BE2C (cell line): ENCODE measurements at regions not wholly inside any gene's neighbourhood (a gene's known extent, or its start where the extent isn't known, plus 50 kb on each side); places are given as distances from the start of the nearest gene placed in this dataset.

Experiments
- DNase-seq: peaks from one replicate; pipeline ENCODE4 v3.0.0-alpha.2; 2020
- H3K27me3 ChIP-seq: fragments of 250-450 bp; sonication (Bioruptor Pico); 2 replicates; pipeline ENCODE4 v1.5.1; 2020; ENCODE audit warnings: mild to moderate bottlenecking
- H3K36me3 ChIP-seq: fragments of 250-450 bp; sonication (Bioruptor Pico); 2 replicates; pipeline ENCODE4 v1.5.1; 2020; ENCODE audit warnings: mild to moderate bottlenecking
- H3K4me1 ChIP-seq: fragments of 250-450 bp; sonication (Bioruptor Pico); 2 replicates; pipeline ENCODE4 v1.5.1; 2020
- H3K4me3 ChIP-seq: 2 replicates; pipeline ENCODE4 v1.5.1; 2011; ENCODE audit warnings: low read depth, low read length
- H3K9me3 ChIP-seq: fragments of 250-450 bp; sonication (Bioruptor Pico); 2 replicates; pipeline ENCODE4 v1.5.1; 2020
- TF ChIP-seq, protein P1 (sequence below): IDR thresholded peaks from 2 replicates; pipeline ENCODE4 v1.5.1; 2012; ENCODE audit warnings: mild to moderate bottlenecking, low read depth, low read length

DNA sequence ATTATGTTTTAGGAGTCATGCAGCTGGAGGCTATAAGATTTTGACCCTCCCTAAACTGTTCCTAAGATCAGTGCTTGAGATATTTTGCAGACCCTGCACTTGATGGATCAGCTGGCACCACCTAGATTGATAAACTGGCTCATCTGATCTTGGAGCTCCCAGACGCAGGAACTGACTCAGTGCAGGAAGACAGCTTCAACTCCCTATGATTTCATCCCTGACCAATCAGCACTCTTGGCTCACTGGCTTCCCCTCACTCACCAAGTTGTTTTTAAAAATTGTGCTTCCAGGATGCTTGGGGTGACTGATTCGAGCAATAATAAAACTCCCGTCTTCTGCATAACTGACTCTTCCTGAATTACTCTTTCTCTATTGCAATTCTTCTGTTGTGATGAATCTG lies 637.5 kb upstream of the FAT3 start:
- no peak overlapping the region for H3K4me3 ChIP-seq
- H3K4me1 ChIP-seq = 0 out of 2 replicates have a peak, but pooled peaks cover 4% of the 10 kb centered on the region
- TF ChIP-seq, protein P1, sequence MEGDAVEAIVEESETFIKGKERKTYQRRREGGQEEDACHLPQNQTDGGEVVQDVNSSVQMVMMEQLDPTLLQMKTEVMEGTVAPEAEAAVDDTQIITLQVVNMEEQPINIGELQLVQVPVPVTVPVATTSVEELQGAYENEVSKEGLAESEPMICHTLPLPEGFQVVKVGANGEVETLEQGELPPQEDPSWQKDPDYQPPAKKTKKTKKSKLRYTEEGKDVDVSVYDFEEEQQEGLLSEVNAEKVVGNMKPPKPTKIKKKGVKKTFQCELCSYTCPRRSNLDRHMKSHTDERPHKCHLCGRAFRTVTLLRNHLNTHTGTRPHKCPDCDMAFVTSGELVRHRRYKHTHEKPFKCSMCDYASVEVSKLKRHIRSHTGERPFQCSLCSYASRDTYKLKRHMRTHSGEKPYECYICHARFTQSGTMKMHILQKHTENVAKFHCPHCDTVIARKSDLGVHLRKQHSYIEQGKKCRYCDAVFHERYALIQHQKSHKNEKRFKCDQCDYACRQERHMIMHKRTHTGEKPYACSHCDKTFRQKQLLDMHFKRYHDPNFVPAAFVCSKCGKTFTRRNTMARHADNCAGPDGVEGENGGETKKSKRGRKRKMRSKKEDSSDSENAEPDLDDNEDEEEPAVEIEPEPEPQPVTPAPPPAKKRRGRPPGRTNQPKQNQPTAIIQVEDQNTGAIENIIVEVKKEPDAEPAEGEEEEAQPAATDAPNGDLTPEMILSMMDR = no peak
- H3K36me3 ChIP-seq = no peaks in the 10 kb centered on the region
- H3K9me3 ChIP-seq = no peaks in the 10 kb centered on the region
- DNase-seq = peak; percentile 23
- no peaks in the 10 kb centered on the region for H3K27me3 ChIP-seq

DNA sequence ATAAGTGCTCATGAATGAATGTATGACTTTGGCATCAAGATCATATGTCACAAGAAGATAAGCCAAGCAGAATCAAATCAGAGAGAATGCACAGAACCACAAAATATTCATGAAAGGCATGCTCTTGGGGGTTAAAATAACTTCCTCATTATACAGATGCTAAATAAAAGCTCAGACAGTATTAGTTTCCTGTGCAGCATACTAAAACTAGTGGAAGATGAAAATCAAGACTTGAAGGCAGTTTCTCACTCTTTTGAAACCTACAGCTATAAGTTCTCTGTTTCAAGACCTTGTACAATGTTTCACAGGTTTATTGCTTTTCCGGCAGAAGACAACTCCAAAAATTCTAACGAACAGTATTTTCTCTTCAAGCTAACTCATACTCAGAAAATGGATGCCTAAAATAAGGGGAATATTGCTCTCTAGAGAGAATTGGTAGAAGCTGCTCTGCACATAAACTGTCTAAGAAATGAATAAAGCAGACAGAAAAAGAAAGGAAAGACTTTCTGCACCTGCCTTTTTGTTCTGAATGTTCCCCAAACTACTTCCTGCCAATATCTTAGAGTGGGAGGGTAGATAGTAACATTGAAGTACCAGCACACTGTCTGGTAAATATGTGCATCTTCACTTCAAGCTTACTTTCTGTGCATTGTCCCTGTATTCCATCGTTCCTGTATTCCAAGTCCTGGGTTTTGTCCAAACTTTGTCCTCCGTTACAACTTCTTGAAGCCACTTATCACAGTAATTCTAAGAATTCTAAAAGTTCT lies 639.4 kb upstream of the FAT3 start:
- Histone ChIP-seq H3K27me3 (no peaks in the 10 kb centered on the region), H3K36me3 (no peaks in the 10 kb centered on the region), H3K4me3 (no peak overlapping the region)

GRCh38 chr11:91563176-91563575 lies 661.4 kb upstream of the FAT3 start:
- H3K27me3 ChIP-seq = no peaks in the 10 kb centered on the region
- no peak overlapping the region for H3K4me3 ChIP-seq

More for the DNA sequence above, 639.4 kb upstream of the FAT3 start:
- no peak for DNase-seq
- no peaks in the 10 kb centered on the region for H3K9me3 ChIP-seq
- TF ChIP-seq, protein P1 = no peak
- 0 out of 2 replicates have a peak, but pooled peaks cover 4% of the 10 kb centered on the region for H3K4me1 ChIP-seq

DNA sequence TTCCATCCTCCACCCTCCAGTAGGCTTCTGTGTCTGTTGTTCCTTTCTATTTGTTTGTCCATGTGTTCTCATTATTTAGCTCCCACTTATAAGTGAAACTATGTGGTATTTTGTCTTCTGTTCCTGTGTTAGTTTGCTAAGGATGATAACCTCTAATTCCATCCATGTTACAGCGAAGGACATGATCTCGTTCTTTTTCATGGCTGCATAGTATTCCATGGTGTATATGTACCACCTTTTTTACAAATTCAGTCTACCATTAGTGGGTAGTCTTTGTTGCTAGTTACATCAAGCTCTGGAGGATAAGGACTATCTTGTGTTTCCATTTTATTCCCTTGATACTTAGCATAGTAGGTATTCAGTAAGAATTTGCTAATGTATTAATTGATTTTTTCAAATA lies 664.2 kb upstream of the FAT3 start:
- Histone ChIP-seq H3K4me3 (no peak overlapping the region), H3K4me1 (no peaks in the 10 kb centered on the region), H3K27me3 (no peaks in the 10 kb centered on the region), H3K36me3 (no peaks in the 10 kb centered on the region), H3K9me3 (no peaks in the 10 kb centered on the region)
- DNase-seq = no peak
- TF ChIP-seq, protein P1 = no peak

More at GRCh38 chr11:91563176-91563575, 661.4 kb upstream of the FAT3 start:
- H3K4me1 ChIP-seq = no peaks in the 10 kb centered on the region
- DNase-seq = no peak
- H3K9me3 ChIP-seq = no peaks in the 10 kb centered on the region
- H3K36me3 ChIP-seq = no peaks in the 10 kb centered on the region
- TF ChIP-seq, protein P1 = no peak

DNA sequence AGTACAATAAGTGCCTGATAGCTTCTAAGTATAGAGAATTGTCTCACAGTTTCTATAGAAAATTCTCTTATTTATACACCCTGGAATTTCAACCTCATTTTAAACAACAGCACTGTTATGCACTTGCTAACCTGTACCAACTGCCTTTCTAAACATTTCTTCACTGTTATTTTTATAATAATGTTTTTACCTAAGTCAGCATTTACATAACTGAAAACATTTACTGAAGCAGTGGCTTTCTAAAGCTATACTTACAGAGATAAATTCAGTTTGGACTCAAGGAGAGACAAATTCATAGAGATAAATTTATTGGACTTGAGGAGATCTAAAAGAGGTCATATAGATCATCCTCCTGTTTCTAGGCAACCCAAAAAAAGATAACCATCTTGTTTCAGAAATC lies 686.6 kb upstream of the FAT3 start:
- no peak overlapping the region for H3K4me3 ChIP-seq
- H3K27me3 ChIP-seq = no peaks in the 10 kb centered on the region; the same call in 1 of the 2 replicates
- no peaks in the 10 kb centered on the region for H3K36me3 ChIP-seq
- DNase-seq = no peak
- H3K9me3 ChIP-seq = no peaks in the 10 kb centered on the region
- no peaks in the 10 kb centered on the region for H3K4me1 ChIP-seq
- TF ChIP-seq, protein P1 = no peak

DNA sequence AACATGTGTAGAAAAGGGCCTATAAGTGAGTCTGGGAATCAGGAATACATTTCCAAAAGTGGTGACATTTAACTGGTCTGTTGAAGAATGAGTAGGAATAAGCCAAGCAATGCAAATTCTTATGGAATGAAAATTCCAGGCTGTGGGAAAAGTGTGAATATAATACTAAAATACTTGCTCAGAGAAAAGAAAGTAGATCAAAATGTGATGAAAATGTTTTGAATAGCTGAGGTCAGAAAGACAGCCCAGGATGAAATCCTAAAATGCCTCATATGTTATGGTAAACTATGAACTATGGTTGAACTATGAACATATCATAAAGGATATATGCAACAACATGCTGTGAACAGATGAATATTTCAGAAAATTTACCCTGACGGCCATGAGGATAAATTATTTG lies 688.3 kb upstream of the FAT3 start:
- no peaks in the 10 kb centered on the region for H3K36me3 ChIP-seq
- H3K27me3 ChIP-seq = no peaks in the 10 kb centered on the region; the same call in 1 of the 2 replicates
- no peaks in the 10 kb centered on the region for H3K4me1 ChIP-seq
- TF ChIP-seq, protein P1 = no peak
- DNase-seq = no peak
- no peak overlapping the region for H3K4me3 ChIP-seq
- H3K9me3 ChIP-seq = no peaks in the 10 kb centered on the region
